ENCODE measurements at regions not wholly inside any gene's neighbourhood (a gene's known extent, or its start where the extent isn't known, plus 50 kb on each side); places are given as distances from the start of the nearest gene placed in this dataset.

DNA sequence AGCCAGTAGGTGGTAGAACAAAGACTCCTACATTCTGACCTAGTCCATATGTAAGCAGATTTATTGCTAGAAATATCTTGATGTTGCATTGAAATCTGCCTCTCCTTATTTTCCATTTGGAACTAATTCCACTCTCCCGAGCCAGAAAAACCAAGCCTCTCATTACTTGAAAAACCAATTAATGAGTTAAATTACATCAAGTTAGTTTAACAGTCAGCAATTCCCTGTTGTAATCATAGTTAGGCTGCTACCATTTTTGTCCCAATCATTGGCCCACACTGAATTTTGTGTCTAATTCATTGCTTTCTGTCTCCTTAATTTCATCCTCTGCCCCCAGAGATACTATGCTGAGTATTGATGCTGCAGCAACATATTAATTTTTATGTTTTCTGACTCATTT lies 168.3 kb upstream of the TNP1 start:
- CTCF ChIA-PET, result no interaction called here
- TF ChIP-seq, protein P1, sequence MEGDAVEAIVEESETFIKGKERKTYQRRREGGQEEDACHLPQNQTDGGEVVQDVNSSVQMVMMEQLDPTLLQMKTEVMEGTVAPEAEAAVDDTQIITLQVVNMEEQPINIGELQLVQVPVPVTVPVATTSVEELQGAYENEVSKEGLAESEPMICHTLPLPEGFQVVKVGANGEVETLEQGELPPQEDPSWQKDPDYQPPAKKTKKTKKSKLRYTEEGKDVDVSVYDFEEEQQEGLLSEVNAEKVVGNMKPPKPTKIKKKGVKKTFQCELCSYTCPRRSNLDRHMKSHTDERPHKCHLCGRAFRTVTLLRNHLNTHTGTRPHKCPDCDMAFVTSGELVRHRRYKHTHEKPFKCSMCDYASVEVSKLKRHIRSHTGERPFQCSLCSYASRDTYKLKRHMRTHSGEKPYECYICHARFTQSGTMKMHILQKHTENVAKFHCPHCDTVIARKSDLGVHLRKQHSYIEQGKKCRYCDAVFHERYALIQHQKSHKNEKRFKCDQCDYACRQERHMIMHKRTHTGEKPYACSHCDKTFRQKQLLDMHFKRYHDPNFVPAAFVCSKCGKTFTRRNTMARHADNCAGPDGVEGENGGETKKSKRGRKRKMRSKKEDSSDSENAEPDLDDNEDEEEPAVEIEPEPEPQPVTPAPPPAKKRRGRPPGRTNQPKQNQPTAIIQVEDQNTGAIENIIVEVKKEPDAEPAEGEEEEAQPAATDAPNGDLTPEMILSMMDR (IDR thresholded peaks at IDR 0.05; ENCODE audit: control extremely low read depth, extremely low read depth, low read depth, missing control alignments), result no peak
- POLR2A ChIA-PET, result no interaction called here
- no peak for DNase-seq (ENCODE audit: extremely low spot score)

- CTCF ChIA-PET, result no interaction called here
- DNase-seq (ENCODE audit: extremely low spot score), result no peak
- TF ChIP-seq, protein P1 (IDR thresholded peaks at IDR 0.05; ENCODE audit: control extremely low read depth, extremely low read depth, low read depth, missing control alignments), result no peak
- POLR2A ChIA-PET, result no interaction called here
Measured at GRCh38 chr2:217027414-217027813, 167.6 kb upstream of the TNP1 start.

- DNase-seq (ENCODE audit: extremely low spot score), result no peak
- CTCF ChIA-PET, result no interaction called here
- POLR2A ChIA-PET, result no interaction called here
- TF ChIP-seq, protein P1 (IDR thresholded peaks at IDR 0.05; ENCODE audit: control extremely low read depth, extremely low read depth, low read depth, missing control alignments), result no peak
Measured at GRCh38 chr2:217026569-217026968, 166.7 kb upstream of the TNP1 start.

- TF ChIP-seq, protein P1 (IDR thresholded peaks at IDR 0.05; ENCODE audit: control extremely low read depth, extremely low read depth, low read depth, missing control alignments), result no peak
- POLR2A ChIA-PET, result no interaction called here
- CTCF ChIA-PET, result no interaction called here
Measured at GRCh38 chr2:217026161-217026560, 166.3 kb upstream of the TNP1 start.

DNA sequence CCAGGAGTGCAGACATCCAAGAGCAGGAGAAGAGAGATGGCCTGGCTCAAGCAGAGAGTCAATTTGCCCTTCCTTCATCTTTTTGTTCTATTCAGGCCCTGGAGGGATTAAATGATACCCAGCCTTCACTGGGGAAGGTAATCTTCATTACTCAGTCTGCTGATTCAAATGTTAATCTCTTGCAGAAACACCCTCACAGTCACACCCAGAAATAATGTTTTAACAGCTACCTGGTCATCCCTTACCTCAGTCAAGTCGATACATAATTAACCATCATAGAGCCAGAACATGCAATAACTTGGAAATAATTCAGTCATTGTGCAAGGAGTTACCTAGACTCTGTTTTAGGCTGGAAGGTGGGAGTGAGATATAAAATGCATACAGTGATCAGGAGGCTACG lies 163.7 kb upstream of the TNP1 start:
- CTCF ChIA-PET, result no interaction called here
- POLR2A ChIA-PET, result no interaction called here
- TF ChIP-seq, protein P1 (IDR thresholded peaks at IDR 0.05; ENCODE audit: control extremely low read depth, extremely low read depth, low read depth, missing control alignments), result no peak
- DNase-seq (ENCODE audit: extremely low spot score), result no peak

More at GRCh38 chr2:217026161-217026560, 166.3 kb upstream of the TNP1 start:
- no peak for DNase-seq (ENCODE audit: extremely low spot score)

GRCh38 chr2:217017456-217018252 lies 157.8 kb upstream of the TNP1 start:
- ChIA-PET POLR2A (no interaction called here), CTCF (no interaction called here)
- no peak for DNase-seq (ENCODE audit: extremely low spot score)
- TF ChIP-seq, protein P1 (IDR thresholded peaks at IDR 0.05; ENCODE audit: control extremely low read depth, extremely low read depth, low read depth, missing control alignments), result no peak

Measured in GM10248 (cell line).